ENCODE measurements at regions not wholly inside any gene's neighbourhood (a gene's known extent, or its start where the extent isn't known, plus 50 kb on each side); places are given as distances from the start of the nearest gene placed in this dataset.

- intact Hi-C loops (cut with micrococcal nuclease; ENCODE audit: unreplicated experiment) (no loop called here), in situ Hi-C loops (cut with HindIII; ENCODE audit: extremely low pct_ligation_motif_present, low pct_unique_long_range_greater_than_20kb) (no loop called here)
- Histone ChIP-seq H3K27me3 (ENCODE audit: control insufficient read depth in 1 of 2, insufficient read depth in 2 of 2, low read length in 2 of 2) (peaks cover 2 to 21% of the 10 kb centered on the region in 2 experiments; a peak in 4 of 5 replicates), H3K4me3 (replicated peaks in 1 of 3; ENCODE audit: insufficient read depth in 1 of 3, low read depth in 2 of 3, low read length in 3 of 3) (no peak overlapping the region), H3K4me2 (ENCODE audit: low read depth, low read length) (no peak overlapping the region), H2AFZ (ENCODE audit: low read length) (no peak overlapping the region), H3K4me1 (ENCODE audit: insufficient read depth, low read length) (no peaks in the 10 kb centered on the region), H3K27ac (ENCODE audit: extremely low read length, insufficient read depth, low read length) (no peak overlapping the region), H3K9me3 (ENCODE audit: low read length) (no peaks in the 10 kb centered on the region), H3K36me3 (replicated peaks in 1 of 2; ENCODE audit: control insufficient read depth in 1 of 2, insufficient read depth in 2 of 2, low read length in 2 of 2) (no peaks in the 10 kb centered on the region), H4K20me1 (ENCODE audit: insufficient read depth, low read length) (no peaks in the 10 kb centered on the region), H3K79me2 (ENCODE audit: insufficient read depth, low read length) (no peaks in the 10 kb centered on the region), H3K9ac (ENCODE audit: insufficient read depth, low read depth, low read length) (no peak overlapping the region)
- ChIA-PET CTCF (ENCODE audit: low intra/inter-chr PET ratio, low total read pairs) (no interaction called here), POLR2A (no interaction called here)
- FAIRE-seq = no peak
- 8% methylated on average over 3 of the region's 3 CpGs for WGBS (ENCODE audit: low lambda C conversion rate)
- DNase-seq (ENCODE audit: low spot score) = no peak
- no peak for TF ChIP-seq DNMT1 (CRISPR knock-in tag; IDR thresholded peaks at IDR 0.05)
- TF ChIP-seq PCBP1 (IDR thresholded peaks at IDR 0.05; ENCODE audit: borderline replicate concordance, low read depth, low read length) = no peak
- no peak for TF ChIP-seq ZFP1 (CRISPR knock-in tag; IDR thresholded peaks at IDR 0.05)
- TF ChIP-seq ZNF264 (CRISPR knock-in tag; IDR thresholded peaks at IDR 0.05) = no peak
- TF ChIP-seq ZBED4 (CRISPR knock-in tag; IDR thresholded peaks at IDR 0.05; ENCODE audit: borderline replicate concordance) = no peak
- no peak for TF ChIP-seq ONECUT2 (CRISPR knock-in tag; IDR thresholded peaks at IDR 0.05)
- TF ChIP-seq ARNT (IDR thresholded peaks at IDR 0.05) = no peak
- BruUV-seq (replicated peaks) = no TSS peak
- no peak for ATAC-seq
These were observed 588.8 kb upstream of the PSMD7 start for GRCh38 chr16:73707863-73708262.

Measured in HepG2 (cell line).